Thymus (tissue), 11 donors: ENCODE measurements at regions not wholly inside any gene's neighbourhood (a gene's known extent, or its start where the extent isn't known, plus 50 kb on each side); places are given as distances from the start of the nearest gene placed in this dataset.

Experiments
- DNase-seq, 9 donors: peaks; one replicate each; pipeline ENCODE4 v3.0.0-alpha.2; 2013; ENCODE audit warnings: low spot score in 9 of 9, low read depth in 6 of 9, missing footprints in 1 of 9
- H3K27ac ChIP-seq, 2 donors: one replicate each; pipeline ENCODE4 v1.5.1; 2013; ENCODE audit warnings: control low read depth in 1 of 2, low read depth in 1 of 2, low read length in 1 of 2, mild to moderate bottlenecking in 1 of 2, moderate library complexity in 1 of 2
- H3K27me3 ChIP-seq, 2 donors: one replicate each; pipeline ENCODE4 v1.5.1; 2013; ENCODE audit warnings: low read length in 1 of 2; ENCODE audit not compliant: control insufficient read depth in 2 of 2, insufficient read depth in 1 of 2
- H3K36me3 ChIP-seq, 2 donors: one replicate each; pipeline ENCODE4 v1.5.1; 2013; ENCODE audit warnings: low read length in 1 of 2, mild to moderate bottlenecking in 1 of 2, moderate library complexity in 1 of 2; ENCODE audit not compliant: control insufficient read depth in 2 of 2, insufficient read depth in 2 of 2
- H3K4me1 ChIP-seq, 2 donors: one replicate each; pipeline ENCODE4 v1.5.1; 2013; ENCODE audit warnings: low read length in 2 of 2; ENCODE audit not compliant: control insufficient read depth in 2 of 2, insufficient read depth in 2 of 2
- H3K4me3 ChIP-seq, 2 donors: one replicate each; pipeline ENCODE4 v1.5.1; 2013; ENCODE audit warnings: low read length in 2 of 2, control low read depth in 1 of 2, mild to moderate bottlenecking in 1 of 2
- H3K9me3 ChIP-seq, 2 donors: one replicate each; pipeline ENCODE4 v1.5.1; 2013; ENCODE audit warnings: low read length in 1 of 2, mild to moderate bottlenecking in 1 of 2; ENCODE audit not compliant: control insufficient read depth in 2 of 2, insufficient read depth in 1 of 2
- WGBS: extraction: QIAGEN DNeasy Blood & Tissue Kit; methylation state at CpG from one replicate; pipeline ENCODE4 v1.1.7; 2013; 5-methylcytosine and 5-hydroxymethylcytosine counted together
- donor health status: healthy.

- H3K9me3 ChIP-seq: no peaks in the 10 kb centered on the region
- no peak for DNase-seq
- WGBS: 96% methylated on average over 5 of the region's 5 CpGs
- no peaks in the 10 kb centered on the region for H3K4me1 ChIP-seq
- no peak overlapping the region for H3K27ac ChIP-seq
- H3K36me3 ChIP-seq: no peaks in the 10 kb centered on the region
- no peaks in the 10 kb centered on the region for H3K27me3 ChIP-seq
- no peak overlapping the region for H3K4me3 ChIP-seq
These were observed 231.8 kb upstream of the SPTLC3 start for GRCh38 chr20:12777016-12777415.

GRCh38 chr20:12786276-12786675 is 222.5 kb upstream of the SPTLC3 start:
- 98% methylated on average over 5 of the region's 5 CpGs for WGBS
- H3K27me3 ChIP-seq: no peaks in the 10 kb centered on the region
- no peaks in the 10 kb centered on the region for H3K36me3 ChIP-seq
- H3K9me3 ChIP-seq: no peaks in the 10 kb centered on the region
- no peak for DNase-seq
- no peak overlapping the region for H3K27ac ChIP-seq
- H3K4me1 ChIP-seq: no peaks in the 10 kb centered on the region
- H3K4me3 ChIP-seq: no peak overlapping the region

- Histone ChIP-seq H3K4me1 (no peaks in the 10 kb centered on the region), H3K4me3 (no peak overlapping the region), H3K9me3 (no peaks in the 10 kb centered on the region), H3K27ac (no peak overlapping the region), H3K36me3 (no peaks in the 10 kb centered on the region), H3K27me3 (no peaks in the 10 kb centered on the region)
- 92% methylated on average over 8 of the region's 8 CpGs for WGBS
- DNase-seq: no peak
These were observed 220.0 kb upstream of the SPTLC3 start for GRCh38 chr20:12788632-12789299.

- Histone ChIP-seq H3K36me3 (no peaks in the 10 kb centered on the region), H3K27me3 (no peaks in the 10 kb centered on the region), H3K27ac (no peak overlapping the region), H3K4me3 (no peak overlapping the region), H3K9me3 (no peaks in the 10 kb centered on the region), H3K4me1 (no peaks in the 10 kb centered on the region)
- no peak for DNase-seq
- 91% methylated on average over 1 of the region's 1 CpG for WGBS
These were observed 217.9 kb upstream of the SPTLC3 start for GRCh38 chr20:12790859-12791258.

- WGBS: 61% methylated on average over 4 of the region's 4 CpGs
These were observed 210.5 kb upstream of the SPTLC3 start for GRCh38 chr20:12798286-12798685.

GRCh38 chr20:12808006-12808567 is 200.7 kb upstream of the SPTLC3 start:
- WGBS: 95% methylated on average over 2 of the region's 2 CpGs
- Histone ChIP-seq H3K36me3 (no peaks in the 10 kb centered on the region), H3K27me3 (no peaks in the 10 kb centered on the region), H3K4me3 (no peak overlapping the region), H3K4me1 (no peaks in the 10 kb centered on the region), H3K27ac (no peak overlapping the region), H3K9me3 (peaks cover 0 to 4% of the 10 kb centered on the region in 2 donors)
- no peak for DNase-seq

More at GRCh38 chr20:12798286-12798685, 210.5 kb upstream of the SPTLC3 start:
- Histone ChIP-seq H3K4me3 (no peak overlapping the region), H3K27ac (no peak overlapping the region), H3K4me1 (no peaks in the 10 kb centered on the region), H3K9me3 (no peaks in the 10 kb centered on the region), H3K27me3 (no peaks in the 10 kb centered on the region), H3K36me3 (no peaks in the 10 kb centered on the region)
- no peak for DNase-seq

- 59% methylated on average over 2 of the region's 2 CpGs for WGBS
These were observed 193.5 kb upstream of the SPTLC3 start for GRCh38 chr20:12815231-12815768.

GRCh38 chr20:12815778-12816408 is 192.9 kb upstream of the SPTLC3 start:
- 85% methylated on average over 3 of the region's 3 CpGs for WGBS
- H3K9me3 ChIP-seq: no peaks in the 10 kb centered on the region
- no peaks in the 10 kb centered on the region for H3K4me1 ChIP-seq
- H3K27me3 ChIP-seq: no peaks in the 10 kb centered on the region
- H3K4me3 ChIP-seq: no peak overlapping the region
- no peak for DNase-seq
- no peak overlapping the region for H3K27ac ChIP-seq
- no peaks in the 10 kb centered on the region for H3K36me3 ChIP-seq

More at GRCh38 chr20:12815231-12815768, 193.5 kb upstream of the SPTLC3 start:
- Histone ChIP-seq H3K4me3 (no peak overlapping the region), H3K36me3 (no peaks in the 10 kb centered on the region), H3K4me1 (no peaks in the 10 kb centered on the region), H3K27me3 (no peaks in the 10 kb centered on the region), H3K27ac (no peak overlapping the region), H3K9me3 (no peaks in the 10 kb centered on the region)
- DNase-seq: no peak

GRCh38 chr20:12821249-12821648 is 187.5 kb upstream of the SPTLC3 start:
- DNase-seq: no peak
- Histone ChIP-seq H3K4me3 (no peak overlapping the region), H3K9me3 (no peaks in the 10 kb centered on the region), H3K36me3 (no peaks in the 10 kb centered on the region), H3K27ac (no peak overlapping the region), H3K4me1 (peaks cover 0 to 2% of the 10 kb centered on the region in 2 donors), H3K27me3 (no peaks in the 10 kb centered on the region)
- 92% methylated on average over 3 of the region's 3 CpGs for WGBS
